ENCODE measurements at regions not wholly inside any gene's neighbourhood (a gene's known extent, or its start where the extent isn't known, plus 50 kb on each side); places are given as distances from the start of the nearest gene placed in this dataset.

DNA sequence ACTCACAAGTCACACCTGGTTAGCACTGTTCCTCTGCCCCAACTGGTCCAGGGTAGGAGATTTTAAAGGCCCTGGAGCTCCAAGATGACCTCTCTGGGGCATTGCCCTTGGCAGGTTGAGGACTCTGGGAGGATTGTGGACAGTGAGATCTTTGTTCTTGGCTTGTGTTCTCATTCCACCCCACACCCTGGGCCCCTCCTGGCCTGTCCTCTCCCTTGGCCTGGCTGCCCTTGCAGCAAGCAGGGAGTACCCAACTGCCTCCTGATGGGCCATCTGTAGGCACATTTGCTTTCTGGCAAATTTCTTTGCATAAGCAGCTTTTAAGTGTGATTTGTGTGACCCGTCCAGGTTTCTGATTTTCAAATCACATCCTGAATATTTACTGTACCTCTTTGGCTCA lies 239.6 kb downstream of the UTP18 start:
- DNase-seq: no peak

DNA sequence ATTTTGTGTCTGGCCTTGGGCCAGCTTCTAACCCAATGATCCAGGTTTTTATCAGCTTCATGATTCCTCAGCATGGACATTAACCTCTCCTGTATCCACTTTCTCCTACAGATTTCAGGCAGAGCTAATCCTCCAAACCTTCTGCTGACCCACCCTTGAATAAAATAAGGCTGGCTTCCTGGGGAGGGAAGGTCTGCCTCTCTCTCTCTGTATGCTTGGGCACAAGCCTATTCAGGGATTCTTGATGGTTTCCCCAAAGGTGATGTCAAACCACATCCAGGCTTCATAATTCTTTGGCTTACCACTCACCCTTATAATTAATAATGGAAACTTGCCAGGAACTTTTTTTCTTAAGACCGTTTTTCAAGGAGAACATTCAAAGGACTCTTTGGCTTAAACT lies 240.1 kb downstream of the UTP18 start:
- DNase-seq: no peak

DNA sequence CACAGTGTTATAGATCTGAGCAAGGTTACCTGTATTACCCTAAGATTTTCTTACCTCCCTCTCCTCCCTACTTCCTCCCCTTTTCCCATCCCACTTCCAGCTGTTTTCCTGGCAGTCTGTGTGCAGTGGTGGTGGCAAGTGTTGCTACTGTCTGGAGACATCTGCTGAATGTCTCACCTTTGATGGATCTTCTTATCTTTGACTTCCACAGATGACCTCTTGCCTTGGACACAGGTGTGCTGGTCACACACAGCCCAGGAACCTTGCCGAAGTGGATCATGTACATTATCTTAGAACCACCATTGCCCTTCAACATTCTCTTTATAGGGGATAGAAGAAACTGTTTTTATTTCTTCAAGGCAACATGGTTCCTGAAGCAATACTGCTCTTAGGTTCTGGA lies 245.1 kb downstream of the UTP18 start:
- no peak for DNase-seq

DNA sequence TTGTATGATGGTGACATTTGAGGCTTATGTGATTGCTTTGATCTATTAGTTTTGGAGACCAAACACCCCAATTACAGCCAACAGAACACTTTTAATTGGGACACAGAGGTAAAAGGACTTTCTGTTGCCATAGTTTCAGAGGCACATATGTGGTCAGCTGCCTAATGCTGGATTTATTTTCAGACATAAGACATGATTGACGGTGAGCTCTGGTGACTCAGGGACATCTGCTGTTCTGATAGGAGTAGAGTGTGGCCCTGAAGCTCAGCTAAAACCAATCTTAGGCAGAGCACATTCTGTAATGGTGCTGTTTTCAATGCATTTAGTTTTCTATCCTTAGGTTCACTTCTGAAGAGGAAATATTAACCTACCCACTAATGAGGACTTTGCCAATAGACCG lies 247.1 kb downstream of the UTP18 start:
- no peak for DNase-seq

DNA sequence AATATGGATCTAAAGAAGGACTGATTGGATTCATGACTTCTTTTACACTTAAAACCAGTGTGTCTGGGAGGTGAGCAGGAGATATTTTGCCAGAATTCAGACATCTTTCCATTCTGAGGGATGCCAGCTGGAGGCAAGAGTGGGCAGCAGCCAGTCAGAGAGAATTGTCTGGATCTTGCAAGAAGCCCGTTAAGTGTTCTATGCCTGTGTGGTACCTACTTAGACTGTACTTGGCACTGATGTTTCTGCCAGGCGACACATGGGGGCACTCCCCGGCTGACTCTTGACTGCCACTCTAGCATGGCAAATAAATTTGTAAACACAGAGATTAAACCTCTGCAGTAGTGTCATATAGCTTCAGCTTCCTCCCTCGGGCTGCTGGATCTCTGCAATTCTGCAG lies 247.7 kb downstream of the UTP18 start:
- DNase-seq: no peak

DNA sequence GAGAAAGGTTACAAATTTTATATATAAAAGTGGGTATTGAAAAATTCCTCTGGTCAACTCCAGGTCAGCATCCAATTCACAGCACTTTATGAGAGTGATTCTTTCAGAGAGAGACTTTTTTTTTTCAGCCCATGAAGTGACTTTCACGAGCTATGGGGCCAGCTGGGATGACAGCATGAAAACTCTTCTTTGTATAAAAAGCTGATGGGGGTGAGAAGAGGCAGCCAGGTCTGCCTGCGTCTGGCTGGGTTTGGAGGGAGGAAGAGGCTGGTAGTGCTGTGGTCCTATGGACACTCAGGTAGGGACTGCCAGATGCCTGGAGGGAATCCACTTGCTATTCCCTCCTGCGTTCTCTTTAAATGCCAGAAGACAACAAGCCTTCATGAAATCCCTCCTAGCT lies 250.6 kb downstream of the UTP18 start:
- DNase-seq: no peak

DNA sequence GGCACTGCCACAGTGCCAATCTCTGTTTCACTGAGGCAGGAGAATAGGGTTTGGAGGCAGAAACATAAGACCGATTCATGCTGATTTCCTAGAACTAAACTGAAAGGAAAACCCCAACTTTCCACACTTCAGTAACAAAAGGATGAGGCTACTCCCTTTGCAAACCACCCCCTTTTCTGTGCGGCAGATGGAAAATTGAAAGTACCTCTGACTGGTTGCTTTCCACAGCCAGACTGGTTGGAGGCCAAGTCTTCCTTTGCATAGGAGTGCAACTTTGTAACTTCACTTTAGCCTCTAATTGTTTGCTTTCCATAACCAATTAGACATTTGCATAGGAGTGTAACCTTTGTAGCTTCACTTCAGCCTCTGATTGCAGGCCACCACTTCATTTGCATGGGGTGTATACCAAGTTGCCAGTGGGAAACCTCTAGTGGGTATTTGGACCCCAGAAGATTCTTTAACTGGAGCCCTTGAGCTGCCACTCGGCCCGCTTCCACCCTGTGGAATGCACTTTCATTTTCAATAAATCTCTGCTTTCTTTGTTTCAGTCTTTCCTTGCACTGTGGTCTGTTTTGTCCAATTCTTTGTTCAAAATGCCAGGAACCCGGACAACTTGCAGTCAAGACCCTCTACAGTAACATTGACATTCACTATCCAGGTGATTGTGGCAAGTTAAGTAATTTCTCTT lies 252.0 kb downstream of the UTP18 start:
- no peak for DNase-seq

DNA sequence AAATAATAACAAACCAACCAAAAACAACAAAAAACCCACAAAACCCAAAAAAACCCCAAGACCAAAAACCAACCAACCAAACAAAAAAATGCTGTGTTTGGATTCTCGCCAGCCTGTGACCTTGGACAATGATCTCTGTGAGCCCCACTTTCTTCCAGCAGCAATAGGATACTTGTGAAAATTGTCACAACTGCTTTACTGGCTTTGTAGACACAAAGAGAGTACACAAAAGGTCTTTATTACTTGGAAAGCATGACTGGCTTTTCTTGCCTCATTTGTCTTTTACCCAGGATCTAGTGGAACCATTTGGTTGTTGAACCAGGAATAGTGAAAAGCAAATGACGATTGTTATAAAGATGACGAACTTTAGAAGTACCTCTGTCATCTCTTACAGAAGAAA lies 256.6 kb downstream of the UTP18 start:
- no peak for DNase-seq

DNA sequence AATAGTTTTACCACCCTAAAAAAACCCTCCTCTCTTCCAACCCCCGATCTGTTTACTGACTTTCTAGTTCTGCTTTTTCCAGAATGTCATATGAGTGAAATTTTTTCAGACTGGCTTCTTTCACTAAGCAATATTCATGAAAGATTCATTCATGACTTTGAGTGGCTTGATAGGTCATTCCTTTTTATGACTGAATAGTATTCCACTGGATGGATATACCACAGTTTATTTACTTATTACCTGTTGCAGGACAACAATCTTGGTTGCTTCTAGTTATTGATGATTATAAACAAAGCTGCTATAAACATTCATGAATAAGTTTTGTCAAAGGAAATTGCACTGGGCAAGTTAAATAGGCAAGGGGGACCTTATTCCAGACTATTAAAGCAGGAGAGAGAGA lies 264.2 kb downstream of the UTP18 start:
- DNase-seq: no peak

DNA sequence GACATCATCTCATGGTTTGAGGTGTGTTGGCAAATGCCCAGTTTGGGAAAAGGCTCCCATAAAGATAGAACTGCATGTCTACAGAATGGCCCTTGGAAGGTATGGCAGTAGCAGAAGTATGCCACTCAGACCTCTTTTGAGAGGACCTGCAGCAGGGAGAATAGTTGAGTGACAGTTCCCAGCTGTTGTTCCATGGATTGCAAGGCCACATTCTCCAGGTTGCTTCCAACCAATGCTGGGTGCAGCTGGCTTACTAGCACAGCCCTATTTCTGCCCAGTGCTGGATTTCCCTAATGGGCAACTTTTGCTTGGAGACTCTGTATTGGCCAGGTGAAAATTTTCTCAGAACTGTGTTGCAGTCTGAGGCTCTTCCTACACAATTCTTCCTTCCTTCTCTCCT lies 266.2 kb downstream of the UTP18 start:
- DNase-seq: no peak

DNA sequence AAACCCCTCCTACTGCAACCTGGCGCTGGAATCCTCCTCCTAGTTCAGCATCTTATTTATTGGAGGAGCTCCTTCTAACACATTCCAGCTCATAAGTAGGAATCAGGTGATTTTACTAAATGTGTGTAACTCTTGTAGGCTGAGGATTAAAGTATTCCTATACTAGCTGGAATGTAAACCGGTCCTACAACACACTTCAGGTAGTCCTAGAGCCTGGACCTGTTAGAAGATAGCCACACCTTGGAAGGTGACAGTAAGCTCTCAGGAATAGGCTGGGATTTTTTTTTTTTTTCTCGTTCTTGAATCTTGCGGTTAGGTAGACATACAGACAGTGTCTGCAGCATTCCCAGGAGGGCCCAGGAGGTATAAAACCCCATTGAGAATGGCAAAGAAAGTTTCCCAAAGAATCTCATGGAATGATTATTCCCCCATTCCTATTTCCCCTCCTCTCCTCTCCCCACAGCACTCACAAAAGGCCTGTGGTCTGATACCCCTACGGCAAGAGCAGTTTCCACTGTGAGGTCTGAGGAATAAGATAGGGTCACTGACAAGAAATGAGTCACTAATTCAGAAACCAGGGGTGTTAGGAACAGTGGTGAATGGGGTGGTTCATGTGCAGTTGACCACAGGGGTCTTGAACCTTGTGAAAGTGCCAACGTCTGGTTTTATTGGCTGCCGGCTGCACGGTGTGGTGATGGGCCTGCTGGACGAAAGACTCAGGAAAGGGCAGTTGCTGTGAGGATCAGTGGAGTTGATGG lies 267.1 kb downstream of the UTP18 start:
- no peak for DNase-seq

DNA sequence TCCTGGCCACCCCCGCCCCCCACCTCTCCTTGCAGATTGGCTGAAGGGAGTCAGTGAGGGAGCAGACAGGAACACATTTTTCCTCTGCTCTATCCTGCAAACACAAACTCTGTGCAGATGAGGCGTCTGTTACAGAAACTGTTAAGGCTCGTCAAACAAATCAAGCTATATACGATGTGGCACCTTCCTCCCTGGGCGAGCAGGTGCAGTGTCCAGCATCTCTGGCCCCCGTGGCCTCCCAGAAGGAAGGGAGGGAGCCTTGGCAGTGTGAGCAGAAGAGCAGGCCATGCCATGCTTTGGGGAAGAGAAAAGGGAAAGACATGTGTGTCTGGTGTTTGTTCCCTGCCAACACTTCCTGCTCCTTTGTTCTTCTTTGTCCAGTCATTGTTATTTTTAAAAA lies 267.8 kb downstream of the UTP18 start:
- no peak for DNase-seq

DNA sequence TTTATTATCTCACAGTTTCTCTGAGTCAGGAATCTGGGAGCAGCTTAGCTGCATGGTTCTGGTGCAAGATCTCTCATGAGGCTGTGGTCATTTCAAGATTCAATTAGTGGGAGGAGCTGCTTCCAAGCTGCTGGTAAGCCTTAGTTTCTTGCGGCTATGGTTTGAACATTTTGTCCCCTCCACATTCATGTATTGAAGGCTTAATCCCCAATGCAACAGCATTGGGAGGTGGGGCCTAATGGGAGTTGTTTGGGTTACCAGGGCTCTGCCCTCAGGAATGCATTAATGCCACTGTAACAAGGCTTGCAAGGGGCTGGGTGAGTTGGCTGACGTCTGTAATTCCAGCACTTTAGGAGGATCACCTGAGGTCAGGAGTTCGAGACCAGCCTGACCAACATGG lies 272.9 kb downstream of the UTP18 start:
- DNase-seq: no peak

DNA sequence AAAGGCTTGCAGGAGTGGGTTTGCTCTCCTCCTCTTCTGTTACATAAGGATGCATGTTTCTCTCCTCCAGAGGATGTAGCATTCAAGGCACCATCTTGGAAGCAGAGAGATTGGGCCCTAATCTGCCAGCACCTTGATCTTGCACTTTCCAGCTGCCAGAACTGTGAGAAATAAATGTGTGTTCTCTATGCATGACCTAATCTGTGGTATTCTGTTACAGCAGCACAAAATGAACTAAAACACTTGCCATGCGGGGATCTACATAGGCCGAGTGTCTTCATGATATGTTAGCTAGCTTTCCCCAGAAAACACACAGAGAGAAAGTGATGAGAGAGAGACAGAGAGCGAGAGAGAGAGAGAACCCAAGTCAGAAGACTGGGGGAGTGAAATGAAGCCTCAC lies 273.5 kb downstream of the UTP18 start:
- DNase-seq: no peak

DNA sequence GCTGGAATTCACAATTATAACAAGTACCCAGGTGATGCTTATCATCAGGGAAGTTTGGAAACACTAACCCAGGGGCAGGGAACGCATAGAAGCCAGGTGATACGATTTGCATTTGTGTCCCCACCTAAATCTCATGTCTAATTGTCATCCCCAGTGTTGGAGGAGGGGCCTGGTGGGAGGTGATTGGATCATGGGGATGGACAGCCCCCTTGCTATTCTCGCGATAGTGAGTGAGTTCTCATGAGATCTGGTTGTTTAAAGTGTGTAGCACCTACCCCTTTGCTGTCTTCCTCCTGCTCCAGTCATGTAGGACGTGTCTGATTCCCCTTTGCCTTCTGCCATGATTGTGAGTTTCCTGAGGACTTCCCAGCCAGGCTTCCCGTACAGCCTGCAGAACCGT lies 276.3 kb downstream of the UTP18 start:
- DNase-seq: no peak

DNA sequence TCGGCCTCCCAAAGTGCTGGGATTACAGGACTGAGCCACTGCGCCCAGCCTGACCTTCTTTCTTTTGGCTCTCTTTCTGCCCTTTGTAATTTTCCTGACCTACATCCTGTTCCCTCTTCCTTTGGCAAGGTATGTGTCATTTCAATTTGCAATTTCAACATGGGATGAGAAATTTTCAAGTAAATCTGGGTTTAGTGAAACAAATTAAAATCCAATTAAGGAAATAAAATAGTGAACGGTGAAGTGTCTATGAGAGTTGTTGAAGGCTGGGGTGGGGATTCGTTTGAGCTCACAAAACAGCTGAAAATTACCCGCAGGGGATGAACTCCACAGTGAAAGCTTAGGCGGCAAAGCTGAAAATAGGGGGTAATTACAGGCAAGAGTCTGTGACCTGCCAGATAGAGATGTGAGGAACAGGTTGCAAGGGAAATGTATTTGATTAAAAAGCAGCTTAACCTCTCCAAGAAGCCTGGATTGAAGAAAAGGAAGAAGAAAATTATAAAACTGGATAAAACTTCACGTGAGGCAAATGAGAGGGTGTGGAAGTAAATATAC lies 277.7 kb downstream of the UTP18 start:
- DNase-seq: no peak

DNA sequence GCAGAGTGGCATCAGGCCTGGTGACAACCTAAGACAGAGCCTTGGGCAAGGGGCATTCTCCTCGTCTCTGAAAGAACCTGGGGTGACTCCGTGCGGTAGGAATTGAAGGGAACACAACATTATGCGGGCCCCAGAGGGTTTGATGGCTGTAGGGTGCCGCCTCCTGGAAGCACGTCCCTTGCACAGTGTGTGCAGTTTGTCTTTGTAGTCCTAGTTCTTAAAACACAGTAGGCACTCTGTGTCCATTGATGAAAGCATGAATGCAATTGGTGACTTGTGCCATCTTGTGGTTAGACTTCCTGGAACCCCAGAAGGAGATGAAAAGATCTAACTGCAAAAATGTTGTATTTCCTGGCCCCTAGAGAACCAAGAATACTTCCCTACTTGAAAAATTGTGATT lies 279.8 kb downstream of the UTP18 start:
- DNase-seq: no peak

DNA sequence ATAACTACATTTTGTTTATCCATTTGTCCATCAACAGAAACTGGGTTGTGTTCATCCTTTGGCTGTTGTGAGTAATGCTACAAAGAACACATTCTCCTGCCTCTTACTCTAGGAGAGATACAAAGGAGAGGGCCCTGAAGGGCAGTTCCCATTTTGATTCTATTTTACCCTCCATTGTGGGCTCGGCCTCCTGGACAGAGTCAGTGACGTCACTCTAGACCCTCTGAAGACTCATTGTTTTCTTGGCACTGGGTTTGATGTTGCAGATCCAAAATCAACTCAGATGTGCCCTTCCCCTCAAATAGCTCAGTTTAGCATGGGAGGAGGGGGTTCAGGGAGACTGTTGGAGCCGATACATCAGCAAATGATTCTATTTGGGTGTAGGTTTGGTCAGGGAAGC lies 280.9 kb downstream of the UTP18 start:
- no peak for DNase-seq

DNA sequence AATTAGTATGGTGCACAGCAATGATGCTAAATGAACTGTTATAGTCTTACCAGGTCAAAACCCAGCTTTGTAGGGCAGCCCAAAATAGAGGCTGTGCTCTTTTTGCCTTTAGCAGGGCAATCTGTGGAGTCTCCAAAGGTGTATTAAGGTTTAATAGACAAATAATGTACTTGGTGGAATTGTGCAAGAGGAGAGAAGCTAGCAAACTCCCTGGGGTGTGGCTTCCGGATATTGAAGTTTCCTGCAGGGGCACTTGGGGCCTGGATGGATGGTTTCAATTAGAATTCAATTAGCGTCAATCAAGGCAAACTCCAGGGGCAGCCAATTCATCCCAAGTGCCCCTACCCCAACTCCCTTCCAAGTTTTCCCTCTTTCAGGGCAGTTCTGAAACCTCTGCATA lies 285.8 kb downstream of the UTP18 start:
- no peak for DNase-seq

DNA sequence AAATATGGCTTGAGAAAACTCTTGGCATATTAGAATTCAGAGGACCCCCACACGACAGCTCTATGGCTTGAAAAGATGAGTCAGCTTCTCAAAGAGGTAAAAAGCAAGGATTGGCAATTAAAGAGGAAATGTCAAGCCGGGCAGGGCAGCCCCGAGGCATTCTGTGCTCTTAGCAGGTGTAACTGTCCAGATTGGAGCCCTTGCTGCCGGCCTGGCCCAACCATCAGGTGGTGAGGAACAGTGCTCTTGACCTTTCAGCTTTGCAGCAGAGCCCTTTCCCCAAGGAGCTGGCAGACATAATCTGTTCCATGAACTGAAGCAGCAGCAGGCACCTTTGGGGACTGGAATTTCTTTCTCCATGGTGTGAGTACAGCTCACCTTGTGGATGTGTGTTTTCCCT lies 287.8 kb downstream of the UTP18 start:
- DNase-seq: no peak

DNA sequence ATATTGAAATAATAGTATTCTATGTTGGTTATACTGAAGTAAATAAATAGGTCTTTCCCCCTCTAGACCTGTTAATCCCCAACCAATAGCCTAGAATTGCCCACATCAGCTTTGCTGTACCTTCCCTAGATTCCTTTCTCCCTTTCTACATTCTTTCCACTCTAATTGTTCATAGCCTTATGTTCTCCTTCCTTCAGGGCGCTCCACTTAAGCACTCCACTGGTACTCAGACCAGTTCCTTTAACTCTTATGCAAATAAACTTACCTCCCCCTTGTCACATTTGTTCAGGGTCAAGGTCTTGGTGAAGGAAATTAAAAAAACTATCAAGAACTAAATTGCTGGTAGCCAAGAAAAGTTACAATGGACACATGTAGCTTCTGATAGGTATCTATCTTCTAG lies 294.8 kb downstream of the UTP18 start:
- DNase-seq: no peak

DNA sequence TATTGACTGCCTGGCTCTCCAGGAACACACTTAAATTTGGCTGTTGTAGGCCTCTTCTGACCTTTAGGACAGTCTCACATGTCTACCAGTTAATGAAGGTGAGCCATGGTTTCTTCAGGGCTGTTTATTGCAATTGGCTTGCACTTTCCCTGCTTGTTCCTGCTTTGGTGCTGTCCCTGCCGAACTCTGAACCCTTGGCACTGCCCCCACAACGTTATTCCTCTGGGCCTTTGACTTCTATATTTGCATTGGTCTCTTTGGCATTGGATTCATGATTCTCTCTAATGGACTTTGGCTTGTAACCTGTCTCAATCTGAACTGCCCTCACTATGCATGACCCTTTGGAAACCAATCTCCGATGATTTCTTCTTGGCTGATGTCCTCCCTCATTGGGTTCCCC lies 299.4 kb downstream of the UTP18 start:
- no peak for DNase-seq

DNA sequence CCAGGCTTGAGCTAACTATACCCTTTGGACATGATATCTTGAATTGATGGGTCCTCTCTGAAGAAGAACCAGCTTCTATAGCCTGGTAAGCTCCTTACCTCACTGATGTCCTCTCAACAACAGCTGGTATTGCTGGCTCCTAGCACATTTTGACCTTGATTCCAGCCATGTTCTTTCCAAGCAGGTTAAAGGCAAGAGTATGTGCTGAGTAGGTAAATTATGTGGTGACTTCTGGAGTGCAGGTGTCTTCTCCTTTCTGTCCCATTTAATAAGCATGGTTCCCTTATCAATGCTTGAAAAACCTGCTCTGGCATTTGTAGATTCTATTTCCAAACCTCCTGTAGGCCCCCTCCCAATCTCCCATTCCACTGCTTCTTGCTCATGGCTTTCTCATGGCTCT lies 300.1 kb downstream of the UTP18 start:
- no peak for DNase-seq

DNA sequence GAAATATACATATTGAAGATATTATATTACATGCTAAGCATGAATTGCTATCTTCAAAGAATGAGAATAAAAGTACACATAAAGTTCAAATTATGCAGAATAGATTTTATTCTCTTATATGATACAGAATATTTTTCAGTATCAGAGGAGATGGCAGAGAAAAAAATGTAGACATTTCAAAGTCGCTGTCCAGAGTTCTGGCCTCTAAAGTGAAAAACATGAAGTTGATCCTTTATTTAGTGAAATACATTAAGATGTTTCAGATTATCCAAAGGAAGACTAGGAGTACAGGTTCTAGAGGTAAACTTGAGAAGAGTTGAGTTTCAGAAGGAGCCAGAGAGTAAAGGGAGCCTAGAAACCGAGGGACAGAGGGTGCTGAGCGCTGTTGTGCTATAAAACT lies 303.6 kb downstream of the UTP18 start:
- DNase-seq: no peak

DNA sequence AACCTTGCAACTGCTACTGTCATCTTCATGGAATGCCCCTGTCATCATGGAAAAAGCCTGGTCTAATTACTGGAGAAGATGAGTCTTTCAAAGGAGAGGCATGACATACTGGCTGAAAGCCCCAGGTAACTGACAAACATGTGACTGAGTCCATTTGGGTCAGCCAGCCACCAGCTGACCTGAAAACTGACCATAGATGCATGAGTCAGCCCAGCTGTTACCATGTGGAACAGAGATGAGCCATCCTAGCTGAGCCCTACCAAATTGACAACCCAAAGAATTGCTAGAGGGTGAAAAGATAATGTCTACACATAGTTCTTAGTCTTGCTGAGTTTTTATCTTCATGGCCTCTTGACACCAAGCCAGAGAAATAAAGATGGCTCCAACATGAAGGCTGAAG lies 311.8 kb downstream of the UTP18 start:
- no peak for DNase-seq
